Lower leg skin (tissue), 4 donors: ENCODE measurements at regions not wholly inside any gene's neighbourhood (a gene's known extent, or its start where the extent isn't known, plus 50 kb on each side); places are given as distances from the start of the nearest gene placed in this dataset.
"Not testable (repeated sequence)": the region's sequence is repeated elsewhere in the genome, so short reads cannot be mapped to it uniquely, and the experiment has no call there.

Source experiments
- DNase-seq, 2 donors: peaks; one replicate each; pipeline ENCODE4 v3.0.0-alpha.2; 2019; ENCODE audit warnings: low spot score in 2 of 2
- H3K4me3 ChIP-seq: fragments of 200-600 bp; sonication (generic); 2 replicates; pipeline ENCODE4 v1.5.1; 2017; ENCODE audit warnings: mild to moderate bottlenecking, low read depth; ENCODE audit not compliant: poor library complexity, severe bottlenecking
- POLR2A ChIP-seq, 2 donors: fragments of 450-650 bp; IDR thresholded peaks; one replicate each; pipeline ENCODE4 v1.6.1; 2016 to 2017; ENCODE audit warnings: antibody characterized with exemption in 2 of 2, mild to moderate bottlenecking in 1 of 2, moderate library complexity in 1 of 2
- WGBS, 2 donors: methylation state at CpG; one replicate each; pipeline ENCODE4 v1.1.5; 2018; 5-methylcytosine and 5-hydroxymethylcytosine counted together
- intact Hi-C: fragments of 100-400 bp; cut with DNase I; formaldehyde crosslinking; loops from one replicate; pipeline ENCODE4 v1.15.0; 2023; ENCODE audit warnings: low total_unique reads
- TF ChIP-seq, protein P1 (sequence below), 3 donors: fragments of 450-650 bp; IDR thresholded peaks; one replicate each; pipeline ENCODE4 v1.5.1; 2016; ENCODE audit warnings: antibody characterized with exemption in 3 of 3, mild to moderate bottlenecking in 3 of 3, moderate library complexity in 2 of 3

DNA sequence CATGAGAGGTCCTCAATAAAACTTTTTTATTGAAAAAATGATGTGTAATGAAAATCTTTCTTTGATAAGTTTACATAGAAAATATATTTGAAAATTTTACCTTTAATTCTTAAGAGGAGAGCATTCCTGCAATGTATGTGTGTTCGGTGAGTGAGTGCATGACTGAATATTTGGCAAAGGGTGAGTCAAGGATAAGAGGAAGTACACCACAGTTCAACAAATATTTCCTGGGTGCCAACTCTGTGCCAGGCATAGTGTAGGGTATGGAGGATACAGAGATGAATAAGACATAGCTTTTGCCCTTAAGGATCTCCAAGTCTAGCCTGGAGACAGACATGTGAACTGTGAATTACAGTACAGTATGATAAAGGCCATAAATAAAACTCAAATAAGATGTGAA, 84.7 kb upstream of the GPR101 start:
- no peak for DNase-seq
- intact Hi-C loops, result no loop called here
- TF ChIP-seq, protein P1, sequence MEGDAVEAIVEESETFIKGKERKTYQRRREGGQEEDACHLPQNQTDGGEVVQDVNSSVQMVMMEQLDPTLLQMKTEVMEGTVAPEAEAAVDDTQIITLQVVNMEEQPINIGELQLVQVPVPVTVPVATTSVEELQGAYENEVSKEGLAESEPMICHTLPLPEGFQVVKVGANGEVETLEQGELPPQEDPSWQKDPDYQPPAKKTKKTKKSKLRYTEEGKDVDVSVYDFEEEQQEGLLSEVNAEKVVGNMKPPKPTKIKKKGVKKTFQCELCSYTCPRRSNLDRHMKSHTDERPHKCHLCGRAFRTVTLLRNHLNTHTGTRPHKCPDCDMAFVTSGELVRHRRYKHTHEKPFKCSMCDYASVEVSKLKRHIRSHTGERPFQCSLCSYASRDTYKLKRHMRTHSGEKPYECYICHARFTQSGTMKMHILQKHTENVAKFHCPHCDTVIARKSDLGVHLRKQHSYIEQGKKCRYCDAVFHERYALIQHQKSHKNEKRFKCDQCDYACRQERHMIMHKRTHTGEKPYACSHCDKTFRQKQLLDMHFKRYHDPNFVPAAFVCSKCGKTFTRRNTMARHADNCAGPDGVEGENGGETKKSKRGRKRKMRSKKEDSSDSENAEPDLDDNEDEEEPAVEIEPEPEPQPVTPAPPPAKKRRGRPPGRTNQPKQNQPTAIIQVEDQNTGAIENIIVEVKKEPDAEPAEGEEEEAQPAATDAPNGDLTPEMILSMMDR (IDR thresholded peaks at IDR 0.05), result no peak
- no peak for TF ChIP-seq POLR2A (IDR thresholded peaks at IDR 0.05)
- 58 to 64% methylated on average over 1 of the region's 1 CpG for WGBS, 2 donors
- no peak overlapping the region for H3K4me3 ChIP-seq

DNA sequence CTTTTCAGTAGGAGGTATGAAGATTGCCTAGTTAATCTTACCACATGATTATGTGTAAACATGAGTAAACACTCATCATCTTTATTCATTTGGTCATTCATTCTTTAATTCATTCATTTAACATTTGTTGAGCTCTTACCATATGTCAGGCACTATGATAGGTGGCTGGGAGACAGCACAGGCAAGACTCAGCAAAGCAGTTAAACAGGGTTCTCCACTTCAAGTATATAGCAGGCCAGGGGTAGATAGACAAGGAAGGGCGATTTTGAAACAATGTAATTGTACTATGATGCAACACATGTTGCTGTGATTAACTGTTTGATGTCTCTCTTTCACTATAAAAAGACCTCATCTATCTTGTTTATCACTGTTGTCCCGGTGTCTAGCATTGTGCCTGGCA, 84.3 kb upstream of the GPR101 start:
- no peak overlapping the region for H3K4me3 ChIP-seq
- intact Hi-C loops, result no loop called here
- no peak for DNase-seq
- no peak for TF ChIP-seq POLR2A (IDR thresholded peaks at IDR 0.05)
- TF ChIP-seq, protein P1 (IDR thresholded peaks at IDR 0.05), result no peak
- 33 to 43% methylated on average over 2 of the region's 2 CpGs for WGBS, 2 donors

DNA sequence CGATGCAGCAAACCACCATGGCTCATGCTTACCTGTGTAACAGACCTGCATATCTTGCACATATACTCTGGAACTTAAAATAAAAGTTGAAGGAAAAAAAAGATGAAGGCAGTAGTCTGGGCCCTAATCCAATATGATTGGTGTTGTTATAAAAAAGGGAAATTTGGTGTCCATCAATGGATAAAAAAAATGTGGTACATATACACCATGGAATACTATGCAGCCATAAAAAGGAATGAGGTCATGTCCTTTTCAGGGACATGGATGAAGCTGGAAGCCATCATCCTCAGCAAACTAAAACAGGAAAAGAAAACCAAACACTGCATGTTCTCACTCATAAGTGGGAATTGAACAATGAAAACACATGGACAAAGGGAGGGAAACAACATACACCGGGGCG, 74.1 kb upstream of the GPR101 start:
- WGBS, 2 donors, result 94 to 96% methylated on average over 3 of the region's 3 CpGs
- intact Hi-C loops, H3K4me3 ChIP-seq, DNase-seq: not testable (repeated sequence)

DNA sequence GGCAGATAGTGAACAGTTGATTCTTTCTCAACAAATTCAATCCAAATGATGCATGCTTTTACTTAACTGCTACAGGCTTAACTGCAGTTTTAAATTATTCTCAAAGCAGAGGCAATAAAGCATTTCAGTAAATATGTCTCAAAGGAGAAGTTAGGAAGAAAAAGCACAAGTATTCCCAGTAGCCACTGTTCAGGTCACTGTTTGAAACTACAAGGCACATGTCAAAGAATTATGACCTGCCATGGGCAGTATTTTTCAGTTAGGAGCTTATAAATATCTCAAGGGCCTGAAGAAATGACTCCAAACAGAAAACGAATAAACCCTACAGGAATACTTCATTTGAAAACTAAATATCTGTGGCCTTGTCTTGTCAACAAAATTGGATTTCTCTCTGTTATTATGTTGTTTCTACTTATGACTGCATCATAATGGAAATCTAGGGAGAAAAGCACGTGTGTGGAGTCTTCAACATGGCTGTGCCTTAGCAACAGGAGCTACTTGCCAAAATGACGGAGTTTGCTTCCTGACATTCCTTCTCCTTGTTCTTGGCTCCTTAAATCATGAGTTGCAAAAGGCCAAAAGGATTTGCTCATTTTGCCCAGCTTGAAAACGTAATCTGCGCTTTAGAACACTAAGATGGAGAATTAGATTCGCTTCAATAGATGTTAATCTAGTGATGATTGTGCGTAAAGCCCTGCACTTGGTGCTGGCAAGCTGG, 67.6 kb upstream of the GPR101 start:
- intact Hi-C loops, result no loop called here
- WGBS, 2 donors, result 46 to 51% methylated on average over 7 of the region's 7 CpGs
- H3K4me3 ChIP-seq, result no peak overlapping the region
- TF ChIP-seq, protein P1 (IDR thresholded peaks at IDR 0.05), result no peak
- TF ChIP-seq POLR2A (IDR thresholded peaks at IDR 0.05), result no peak
- DNase-seq, result no peak
